Peyer's patch (tissue), 4 donors: ENCODE measurements at regions not wholly inside any gene's neighbourhood (a gene's known extent, or its start where the extent isn't known, plus 50 kb on each side); places are given as distances from the start of the nearest gene placed in this dataset.

ENCODE experiments used
- POLR2A ChIP-seq, 2 donors: fragments of 450-650 bp; IDR thresholded peaks; one replicate each; pipeline ENCODE4 v1.5.1; 2017; ENCODE audit warnings: antibody characterized with exemption in 2 of 2, mild to moderate bottlenecking in 2 of 2, moderate library complexity in 2 of 2
- TF ChIP-seq, protein P1 (sequence below), 6 experiments: fragments of 450-650 bp in 4 of 6; fragments of 200-600 bp in 2 of 6; sonication (generic) in 1 of 6; IDR thresholded peaks; one replicate each; pipeline ENCODE4 v1.5.1; 2017 to 2019; ENCODE audit warnings: antibody characterized with exemption in 6 of 6, mild to moderate bottlenecking in 3 of 6, moderate library complexity in 1 of 6

- TF ChIP-seq, protein P1, sequence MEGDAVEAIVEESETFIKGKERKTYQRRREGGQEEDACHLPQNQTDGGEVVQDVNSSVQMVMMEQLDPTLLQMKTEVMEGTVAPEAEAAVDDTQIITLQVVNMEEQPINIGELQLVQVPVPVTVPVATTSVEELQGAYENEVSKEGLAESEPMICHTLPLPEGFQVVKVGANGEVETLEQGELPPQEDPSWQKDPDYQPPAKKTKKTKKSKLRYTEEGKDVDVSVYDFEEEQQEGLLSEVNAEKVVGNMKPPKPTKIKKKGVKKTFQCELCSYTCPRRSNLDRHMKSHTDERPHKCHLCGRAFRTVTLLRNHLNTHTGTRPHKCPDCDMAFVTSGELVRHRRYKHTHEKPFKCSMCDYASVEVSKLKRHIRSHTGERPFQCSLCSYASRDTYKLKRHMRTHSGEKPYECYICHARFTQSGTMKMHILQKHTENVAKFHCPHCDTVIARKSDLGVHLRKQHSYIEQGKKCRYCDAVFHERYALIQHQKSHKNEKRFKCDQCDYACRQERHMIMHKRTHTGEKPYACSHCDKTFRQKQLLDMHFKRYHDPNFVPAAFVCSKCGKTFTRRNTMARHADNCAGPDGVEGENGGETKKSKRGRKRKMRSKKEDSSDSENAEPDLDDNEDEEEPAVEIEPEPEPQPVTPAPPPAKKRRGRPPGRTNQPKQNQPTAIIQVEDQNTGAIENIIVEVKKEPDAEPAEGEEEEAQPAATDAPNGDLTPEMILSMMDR (IDR thresholded peaks at IDR 0.05) = no peak
- TF ChIP-seq POLR2A (IDR thresholded peaks at IDR 0.05) = no peak
Observed at GRCh38 chr12:58184212-58184611, 242.8 kb downstream of the ATP23 start.
